BJ (cell line): ENCODE measurements at regions not wholly inside any gene's neighbourhood (a gene's known extent, or its start where the extent isn't known, plus 50 kb on each side); places are given as distances from the start of the nearest gene placed in this dataset.

Experiments used
- CTCF ChIA-PET: fragments of 350-600 bp; formaldehyde crosslinking; extraction: SDS; loops from one replicate; lab custom pipeline; 2021; ENCODE audit warnings: antibody characterized with exemption, inconsistent platforms; lab: Yijun Ruan, JAX
- POLR2A ChIA-PET: fragments of 300-600 bp; sonication (Branson Sonifier 250); formaldehyde crosslinking; extraction: SDS; loops from one replicate; lab custom pipeline; 2021; ENCODE audit warnings: antibody characterized with exemption; lab: Charles Lee
- DNase-seq: peaks from one replicate; pipeline ENCODE4 v3.0.0-alpha.2; 2011; ENCODE audit warnings: low read depth
- H3K27me3 ChIP-seq: 2 replicates; pipeline ENCODE4 v1.6.0; 2011; ENCODE audit warnings: low read length; ENCODE audit not compliant: control insufficient read depth, insufficient read depth
- H3K36me3 ChIP-seq: 2 replicates; pipeline ENCODE4 v1.5.1; 2011; ENCODE audit warnings: low read length; ENCODE audit not compliant: control insufficient read depth, insufficient read depth
- H3K4me3 ChIP-seq: 2 replicates; pipeline ENCODE4 v1.5.1; 2011; ENCODE audit warnings: low read depth, mild to moderate bottlenecking, control low read depth, low read length
- CTCF ChIP-seq: IDR thresholded peaks from 2 replicates; pipeline ENCODE4 v1.5.1; 2011; ENCODE audit warnings: low read depth, mild to moderate bottlenecking, control low read depth, inconsistent platforms, low read length, moderate library complexity; ENCODE audit not compliant: insufficient read depth

- Histone ChIP-seq H3K4me3 (no peak overlapping the region), H3K36me3 (no peaks in the 10 kb centered on the region), H3K27me3 (no peaks in the 10 kb centered on the region)
- no peak for TF ChIP-seq CTCF
- CTCF ChIA-PET, result no interaction called here
- DNase-seq, result no peak
- POLR2A ChIA-PET, result no interaction called here
Observed at GRCh38 chr2:147097747-147098146, 747.1 kb upstream of the ACVR2A start.

GRCh38 chr2:147096671-147097070 lies 748.2 kb upstream of the ACVR2A start:
- CTCF ChIA-PET, result no interaction called here
- Histone ChIP-seq H3K27me3 (no peaks in the 10 kb centered on the region), H3K4me3 (no peak overlapping the region), H3K36me3 (no peaks in the 10 kb centered on the region)
- no peak for DNase-seq
- POLR2A ChIA-PET, result no interaction called here
- TF ChIP-seq CTCF, result no peak

GRCh38 chr2:147095376-147095775 lies 749.5 kb upstream of the ACVR2A start:
- TF ChIP-seq CTCF, result no peak
- POLR2A ChIA-PET, result no interaction called here
- CTCF ChIA-PET, result interaction anchor here (2.8 kb wide), 1 partner anchor 12 kb away, joined by 16 read pairs; no protein-coding TSS in a partner anchor
- H3K4me3 ChIP-seq, result no peak overlapping the region
- DNase-seq, result no peak
- H3K36me3 ChIP-seq, result no peaks in the 10 kb centered on the region
- no peaks in the 10 kb centered on the region for H3K27me3 ChIP-seq

- Histone ChIP-seq H3K27me3 (no peaks in the 10 kb centered on the region), H3K36me3 (no peaks in the 10 kb centered on the region), H3K4me3 (no peak overlapping the region)
- no peak for DNase-seq
- no peak for TF ChIP-seq CTCF
- CTCF ChIA-PET, result interaction anchor here (2.8 kb wide), 1 partner anchor 10 kb away, joined by 16 read pairs; no protein-coding TSS in a partner anchor
- POLR2A ChIA-PET, result no interaction called here
Observed at GRCh38 chr2:147094077-147094476, 750.8 kb upstream of the ACVR2A start.

GRCh38 chr2:147092266-147092665 lies 752.6 kb upstream of the ACVR2A start:
- H3K36me3 ChIP-seq, result no peaks in the 10 kb centered on the region
- ChIA-PET POLR2A (no interaction called here), CTCF (no interaction called here)
- DNase-seq, result no peak
- H3K27me3 ChIP-seq, result no peaks in the 10 kb centered on the region
- H3K4me3 ChIP-seq, result no peak overlapping the region
- TF ChIP-seq CTCF, result no peak
